HUES64 (cell line): ENCODE measurements at regions not wholly inside any gene's neighbourhood (a gene's known extent, or its start where the extent isn't known, plus 50 kb on each side); places are given as distances from the start of the nearest gene placed in this dataset.
A peak's percentile ranks its signal among the peaks of the same experiment; 100 is the strongest.
"Not testable (repeated sequence)": the region's sequence is repeated elsewhere in the genome, so short reads cannot be mapped to it uniquely, and the experiment has no call there.

ENCODE experiments used
- H3K27ac ChIP-seq: 2 replicates; pipeline ENCODE4 v1.7.0; 2013; ENCODE audit warnings: low read depth, low read length, inconsistent platforms
- H3K27me3 ChIP-seq: 2 replicates; pipeline ENCODE4 v1.6.1; 2013; ENCODE audit warnings: mild to moderate bottlenecking, low read length; ENCODE audit not compliant: insufficient read depth
- H3K36me3 ChIP-seq: 2 replicates; pipeline ENCODE4 v1.6.1; 2013; ENCODE audit warnings: mild to moderate bottlenecking, low read length; ENCODE audit not compliant: insufficient read depth
- H3K4me1 ChIP-seq: 2 replicates; pipeline ENCODE4 v1.6.1; 2013; ENCODE audit warnings: mild to moderate bottlenecking, low read length, moderate library complexity; ENCODE audit not compliant: insufficient read depth
- H3K4me3 ChIP-seq: 2 replicates; pipeline ENCODE4 v1.5.1; 2013; ENCODE audit warnings: mild to moderate bottlenecking, low read length, moderate library complexity
- H3K9ac ChIP-seq: 2 replicates; pipeline ENCODE4 v1.6.1; 2013; ENCODE audit warnings: mild to moderate bottlenecking, low read depth, low read length
- H3K9me3 ChIP-seq: 2 replicates; pipeline ENCODE4 v1.6.1; 2013; ENCODE audit warnings: low read depth, low read length; ENCODE audit not compliant: insufficient read depth
- WGBS: fragments of 150-250, 120-280 bp; methylation state at CpG from one replicate; pipeline ENCODE4 v1.1.7; 2013; ENCODE audit warnings: missing lambda C conversion rate; 5-methylcytosine and 5-hydroxymethylcytosine counted together

DNA sequence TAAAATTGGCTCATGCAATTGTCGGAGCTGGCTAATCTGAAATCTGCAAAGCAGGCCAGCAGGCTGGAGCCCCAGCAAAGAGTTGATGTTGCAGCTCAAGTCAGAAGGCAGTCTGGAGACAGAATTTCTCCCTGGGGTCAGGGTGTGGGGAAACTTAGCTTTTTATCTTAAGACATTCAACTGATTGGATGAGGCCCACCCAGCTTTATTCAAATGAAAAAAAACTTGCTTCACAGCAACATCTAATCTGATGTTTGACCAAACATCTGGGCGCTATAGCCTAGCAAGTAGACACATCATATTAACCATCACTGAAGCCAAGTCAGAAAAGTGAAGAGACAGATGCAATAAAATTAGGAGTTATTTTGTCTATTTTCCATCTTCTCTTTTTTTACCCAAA is 108.8 kb upstream of the CCDC28A start:
- WGBS: 94% methylated on average over 2 of the region's 2 CpGs

DNA sequence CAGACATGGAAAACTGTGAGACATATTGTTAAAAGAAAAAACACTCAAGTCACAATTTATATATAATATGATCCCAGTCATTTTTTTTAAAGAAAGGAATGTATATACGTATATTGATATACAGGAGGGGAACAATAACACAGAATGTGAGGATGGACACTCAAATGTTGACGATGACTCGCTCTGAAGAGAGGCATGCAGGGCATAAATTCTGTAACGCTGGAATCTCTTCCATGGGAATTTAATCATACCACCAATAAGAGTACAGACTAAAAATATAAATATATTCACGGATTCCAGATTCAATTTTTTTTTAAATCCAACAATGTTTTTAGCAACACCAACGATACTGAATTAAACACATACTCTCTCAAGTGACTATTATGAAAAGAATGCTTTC is 106.9 kb upstream of the CCDC28A start:
- WGBS: 95% methylated on average over 6 of the region's 6 CpGs
- H3K27ac ChIP-seq: no peak overlapping the region
- H3K4me3 ChIP-seq: no peak overlapping the region

More for the DNA sequence above, 108.8 kb upstream of the CCDC28A start:
- Histone ChIP-seq H3K4me3 (no peak overlapping the region), H3K27ac (no peak overlapping the region), H3K27me3 (no peaks in the 10 kb centered on the region), H3K36me3 (no peaks in the 10 kb centered on the region), H3K9me3 (no peaks in the 10 kb centered on the region), H3K9ac (no peak overlapping the region), H3K4me1 (peaks cover 7% of the 10 kb centered on the region; the same call in 1 of the 2 replicates)

DNA sequence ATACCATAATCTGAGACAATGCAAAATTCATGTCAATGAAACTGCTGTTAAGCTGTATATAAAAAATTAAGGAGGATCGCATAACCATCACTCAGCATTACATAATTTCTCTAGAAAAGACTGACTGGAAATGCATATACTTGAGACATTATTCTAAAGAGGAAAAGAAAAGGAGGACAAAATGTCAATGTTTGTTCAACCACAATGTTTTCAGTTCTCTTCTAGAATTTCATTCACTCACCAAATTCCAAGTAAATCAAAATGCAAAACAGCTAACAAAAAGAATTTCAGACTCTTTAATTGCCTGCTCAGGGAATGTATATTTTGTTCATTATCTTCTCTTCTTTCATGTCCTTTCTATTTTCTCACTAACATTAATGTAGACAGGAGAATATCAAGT is 106.2 kb upstream of the CCDC28A start:
- Histone ChIP-seq H3K9me3 (no peaks in the 10 kb centered on the region), H3K4me1 (peaks cover 7% of the 10 kb centered on the region; the same call in 1 of the 2 replicates), H3K4me3 (no peak overlapping the region), H3K9ac (no peak overlapping the region), H3K36me3 (no peaks in the 10 kb centered on the region), H3K27ac (no peak overlapping the region), H3K27me3 (no peaks in the 10 kb centered on the region)
- no CpG with 5 or more reads among the region's 1 CpG for WGBS

More for the DNA sequence above, 106.9 kb upstream of the CCDC28A start:
- no peaks in the 10 kb centered on the region for H3K36me3 ChIP-seq
- no peaks in the 10 kb centered on the region for H3K27me3 ChIP-seq
- H3K9ac ChIP-seq: no peak overlapping the region
- H3K9me3 ChIP-seq: no peaks in the 10 kb centered on the region
- peaks cover 7% of the 10 kb centered on the region; the same call in 1 of the 2 replicates for H3K4me1 ChIP-seq

DNA sequence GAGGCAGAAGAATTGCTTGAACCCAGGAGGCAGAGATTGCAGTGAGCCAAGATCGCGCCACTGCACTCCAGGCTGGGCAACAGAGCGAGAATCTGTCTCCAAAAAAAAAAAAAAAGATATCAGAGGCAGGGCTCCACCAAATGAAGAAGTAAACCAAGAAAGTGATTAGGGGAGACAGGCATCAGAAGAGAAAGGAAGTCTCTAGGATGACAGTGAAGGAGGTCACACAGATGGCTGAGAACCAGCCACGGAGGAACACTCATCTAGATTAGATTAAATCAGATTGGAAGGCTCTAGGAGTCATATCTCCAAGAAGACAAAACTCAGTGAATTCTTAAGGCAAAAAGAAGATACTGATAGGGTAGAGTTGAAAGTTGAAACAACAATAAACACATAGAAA is 102.2 kb upstream of the CCDC28A start:
- WGBS: 97% methylated on average over 4 of the region's 4 CpGs
- no peaks in the 10 kb centered on the region for H3K9me3 ChIP-seq
- 0 out of 2 replicates have a peak, but pooled peaks cover 2% of the 10 kb centered on the region for H3K36me3 ChIP-seq
- no peak overlapping the region for H3K27ac ChIP-seq
- no peak overlapping the region for H3K4me3 ChIP-seq
- H3K27me3 ChIP-seq: no peaks in the 10 kb centered on the region
- H3K4me1 ChIP-seq: peaks cover 7% of the 10 kb centered on the region; the same call in 1 of the 2 replicates
- no peak overlapping the region for H3K9ac ChIP-seq

DNA sequence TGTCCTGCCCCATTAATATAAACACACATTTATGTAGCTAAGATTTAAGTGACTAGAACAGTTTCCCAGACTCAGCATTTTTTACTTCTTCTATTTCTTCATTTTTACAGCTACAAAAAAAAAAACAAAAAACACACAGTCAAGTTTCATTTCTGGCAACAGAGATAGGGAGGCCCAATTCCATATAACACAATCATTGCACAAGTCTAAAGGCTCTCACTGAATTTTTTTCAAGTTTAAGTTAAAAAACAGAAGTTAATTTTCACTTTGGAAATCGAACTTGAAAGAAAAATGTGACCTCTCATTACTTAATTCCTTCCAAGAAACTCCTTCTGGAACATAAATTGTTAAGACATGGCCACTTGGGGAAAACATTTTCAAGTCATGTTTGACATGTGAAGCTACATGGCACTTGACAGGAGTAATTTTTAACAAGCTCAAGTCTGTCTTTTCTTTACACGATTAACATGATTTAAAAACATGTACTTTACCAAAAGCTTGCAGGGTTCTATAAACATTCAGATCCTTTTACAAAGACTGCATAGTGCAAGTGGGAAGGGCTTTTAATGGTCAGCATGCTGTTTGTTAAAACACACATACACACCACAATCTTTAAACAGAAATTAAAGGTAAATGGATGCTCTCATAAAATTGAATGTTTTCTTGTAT is 100.1 kb upstream of the CCDC28A start:
- WGBS: 88% methylated on average over 2 of the region's 2 CpGs
- Histone ChIP-seq H3K4me3 (no peak overlapping the region), H3K27ac (no peak overlapping the region), H3K4me1 (peaks cover 13% of the 10 kb centered on the region), H3K9me3 (no peaks in the 10 kb centered on the region), H3K36me3 (0 out of 2 replicates have a peak, but pooled peaks cover 2% of the 10 kb centered on the region), H3K9ac (no peak overlapping the region), H3K27me3 (no peaks in the 10 kb centered on the region)

DNA sequence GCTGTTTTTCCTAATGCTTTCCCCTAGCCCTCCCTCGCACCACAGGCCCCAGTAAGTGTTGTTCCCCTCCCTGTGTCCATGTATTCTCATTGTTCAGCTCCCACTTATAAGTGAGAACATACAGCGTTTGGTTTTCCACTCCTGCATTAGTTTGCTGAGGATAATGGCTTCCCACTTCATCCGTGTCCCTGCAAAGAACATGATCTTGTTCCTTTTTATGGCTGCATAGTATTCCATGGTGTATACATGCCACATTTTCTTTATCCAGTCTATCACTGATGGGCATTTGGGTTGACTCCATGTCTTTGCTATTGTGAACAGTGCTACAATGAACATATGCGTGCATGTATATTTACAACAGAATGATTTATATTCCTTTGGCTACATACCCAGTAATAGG is 99.1 kb upstream of the CCDC28A start:
- not testable (repeated sequence) for H3K9me3 ChIP-seq, H3K27me3 ChIP-seq, H3K9ac ChIP-seq, H3K4me3 ChIP-seq, H3K36me3 ChIP-seq, H3K27ac ChIP-seq
- WGBS: 92% methylated on average over 4 of the region's 4 CpGs
- peaks cover 12% of the 10 kb centered on the region for H3K4me1 ChIP-seq

DNA sequence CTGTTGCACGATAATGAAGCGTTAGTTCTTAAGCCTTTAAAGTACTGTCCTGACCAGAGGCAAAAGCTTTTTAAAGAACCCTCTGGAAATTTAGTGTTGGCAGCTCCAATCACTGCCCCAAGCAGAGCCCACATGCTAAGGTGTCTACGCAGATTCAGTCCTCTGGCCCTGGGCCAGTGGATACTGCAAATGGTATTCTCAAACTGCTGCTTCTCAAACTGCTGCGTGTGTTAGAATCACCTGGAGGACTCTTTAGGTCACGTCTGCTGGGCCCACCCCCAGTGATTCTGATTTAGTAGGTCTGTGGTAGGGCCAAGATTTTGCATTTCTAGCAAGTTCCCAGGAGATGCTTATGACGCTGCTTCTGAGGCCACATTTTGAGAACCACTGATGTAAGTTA is 96.0 kb upstream of the CCDC28A start:
- WGBS: 91% methylated on average over 6 of the region's 6 CpGs
- Histone ChIP-seq H3K4me1 (peaks cover 10% of the 10 kb centered on the region), H3K9me3 (no peaks in the 10 kb centered on the region), H3K27me3 (no peaks in the 10 kb centered on the region), H3K4me3 (no peak overlapping the region), H3K27ac (0 out of 2 replicates have a peak overlapping the region, but pooled peaks have one; percentile 22), H3K36me3 (0 out of 2 replicates have a peak, but pooled peaks cover 2% of the 10 kb centered on the region), H3K9ac (no peak overlapping the region)

DNA sequence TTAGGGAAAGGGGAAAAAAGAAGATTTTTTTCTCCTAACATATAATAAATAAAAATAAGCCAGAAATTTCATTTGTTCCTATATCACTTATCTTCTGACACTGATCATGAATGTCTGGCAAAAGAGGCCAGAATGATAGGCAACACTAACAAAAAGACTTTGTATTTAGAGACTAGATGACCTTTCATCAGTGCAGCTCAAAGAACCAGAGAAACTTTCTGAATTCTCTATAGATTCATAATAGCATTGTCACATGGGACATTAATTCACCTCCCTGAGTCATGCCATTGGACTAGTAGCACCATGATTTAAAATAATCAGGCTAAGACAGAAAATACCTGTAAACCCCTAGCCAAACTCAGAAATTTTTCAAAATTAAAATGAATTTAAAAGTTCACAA is 95.4 kb upstream of the CCDC28A start:
- Histone ChIP-seq H3K36me3 (0 out of 2 replicates have a peak, but pooled peaks cover 2% of the 10 kb centered on the region), H3K9ac (no peak overlapping the region), H3K4me3 (no peak overlapping the region), H3K27ac (no peak overlapping the region), H3K9me3 (no peaks in the 10 kb centered on the region), H3K4me1 (peaks cover 10% of the 10 kb centered on the region), H3K27me3 (no peaks in the 10 kb centered on the region)

DNA sequence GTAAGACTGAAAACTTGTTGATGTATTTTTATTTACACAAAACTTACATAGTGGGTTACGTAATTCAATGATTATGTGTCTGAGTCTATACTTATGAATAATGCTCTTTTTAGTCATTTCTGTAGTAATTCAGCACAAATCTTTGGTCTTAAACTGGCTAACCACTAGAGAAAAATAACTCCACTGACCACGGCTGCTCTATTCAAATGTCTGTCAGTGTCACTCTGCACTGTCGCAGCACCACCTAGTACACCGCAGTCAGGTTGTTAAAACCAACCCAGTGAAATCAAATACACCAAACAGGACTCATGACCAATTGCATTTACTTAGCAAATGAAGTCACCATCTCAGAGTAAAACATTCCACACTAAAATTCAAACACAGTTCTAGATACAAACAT is 93.5 kb upstream of the CCDC28A start:
- no peak overlapping the region for H3K9ac ChIP-seq
- H3K9me3 ChIP-seq: no peaks in the 10 kb centered on the region
- H3K4me1 ChIP-seq: peaks cover 14% of the 10 kb centered on the region
- no peaks in the 10 kb centered on the region for H3K36me3 ChIP-seq
- no peak overlapping the region for H3K4me3 ChIP-seq
- H3K27me3 ChIP-seq: no peaks in the 10 kb centered on the region
- H3K27ac ChIP-seq: no peak overlapping the region
- WGBS: 95% methylated on average over 3 of the region's 4 CpGs

DNA sequence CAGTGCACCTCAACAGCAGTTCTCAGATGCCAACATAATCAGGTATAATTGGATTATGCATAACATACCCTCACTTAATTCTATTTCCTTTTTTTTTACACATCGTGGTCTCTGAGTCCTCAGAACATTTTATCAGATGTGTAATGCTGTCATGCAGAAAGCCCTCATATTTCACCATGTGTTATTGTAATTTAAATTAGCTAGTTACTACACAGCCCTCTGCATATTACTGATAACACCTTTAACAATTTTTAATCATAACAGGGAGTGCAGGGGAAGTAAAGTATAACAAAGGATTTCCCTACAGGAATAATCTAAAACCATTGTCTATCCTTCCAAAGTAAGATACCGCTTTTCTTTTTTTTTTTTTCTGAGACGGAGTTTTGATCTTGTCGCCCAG is 91.9 kb upstream of the CCDC28A start:
- H3K4me3 ChIP-seq: no peak overlapping the region
- H3K27ac ChIP-seq: no peak overlapping the region
- H3K4me1 ChIP-seq: peaks cover 14% of the 10 kb centered on the region
- H3K9me3 ChIP-seq: no peaks in the 10 kb centered on the region
- WGBS: 93% methylated on average over 3 of the region's 4 CpGs
- no peak overlapping the region for H3K9ac ChIP-seq
- H3K27me3 ChIP-seq: no peaks in the 10 kb centered on the region
- no peaks in the 10 kb centered on the region; the same call in 1 of the 2 replicates for H3K36me3 ChIP-seq

DNA sequence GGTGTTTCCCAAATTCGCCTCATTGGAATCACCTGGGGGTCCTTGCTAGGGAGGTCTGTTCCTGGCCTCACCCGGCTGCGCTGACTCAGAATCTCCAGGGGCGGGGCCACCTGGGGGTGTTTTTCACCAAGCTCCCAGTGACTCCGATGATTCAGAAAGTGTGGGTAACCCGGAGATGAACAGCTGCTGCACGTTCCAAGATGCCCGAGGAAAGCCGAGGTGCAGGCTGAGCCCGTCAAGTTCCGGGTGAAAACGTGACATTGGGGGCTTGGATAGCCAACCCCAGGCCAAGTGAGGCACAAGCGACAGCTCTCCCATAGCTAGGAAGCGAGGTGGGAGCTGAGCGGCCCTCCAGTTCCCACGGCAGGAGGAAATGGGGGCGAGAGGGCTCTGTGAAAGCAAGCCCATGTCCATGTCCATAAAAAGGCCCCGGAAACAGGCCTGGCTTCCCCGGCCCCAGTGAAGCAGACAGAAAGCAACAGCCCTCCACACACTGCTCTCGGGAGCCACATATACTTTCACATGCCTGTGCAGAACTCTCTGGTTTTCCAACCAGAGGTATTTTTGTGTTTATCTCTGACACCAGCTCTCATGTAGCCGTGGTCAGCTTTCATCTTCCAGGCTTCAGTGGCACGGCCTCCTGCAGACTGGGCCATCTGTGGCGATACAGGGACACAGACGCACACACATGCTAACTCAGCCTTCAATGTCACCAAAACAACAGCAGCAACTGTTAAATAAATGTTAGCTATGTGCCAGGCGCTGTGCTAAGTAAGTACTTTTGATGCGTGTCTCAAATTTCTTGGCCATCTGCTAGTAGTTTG is 90.7 kb upstream of the CCDC28A start:
- Histone ChIP-seq H3K27me3 (no peaks in the 10 kb centered on the region), H3K36me3 (no peaks in the 10 kb centered on the region; the same call in 1 of the 2 replicates), H3K9me3 (no peaks in the 10 kb centered on the region), H3K4me3 (no peak overlapping the region), H3K27ac (no peak overlapping the region), H3K9ac (no peak overlapping the region), H3K4me1 (peaks cover 4% of the 10 kb centered on the region; the same call in 1 of the 2 replicates)
- 91% methylated on average over 26 of the region's 26 CpGs for WGBS
